ENCODE measurements at regions not wholly inside any gene's neighbourhood (a gene's known extent, or its start where the extent isn't known, plus 50 kb on each side); places are given as distances from the start of the nearest gene placed in this dataset.

DNA sequence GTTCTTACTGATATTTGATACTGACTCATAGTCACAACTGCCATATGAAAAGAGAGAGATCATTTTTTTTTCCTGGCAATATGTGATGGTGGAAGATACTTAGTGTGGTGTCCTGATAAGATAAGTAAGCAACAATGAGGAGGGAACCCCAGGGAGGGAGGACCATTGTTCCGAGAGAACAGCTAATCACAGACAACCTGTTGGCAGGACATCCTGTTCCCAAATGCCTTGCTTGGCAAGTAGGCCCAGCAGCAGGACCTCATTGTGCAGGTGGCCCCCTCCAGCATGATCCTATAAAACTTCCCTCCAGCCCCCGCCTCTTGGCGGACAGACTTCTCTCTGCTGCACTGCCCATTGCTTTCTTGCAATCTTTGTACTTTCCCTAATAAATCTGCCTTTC lies 329.4 kb upstream of the CHRM3 start:
- no peak overlapping the region for H3K27ac Mint-ChIP-seq
- H3K4me3 Mint-ChIP-seq: no peak overlapping the region
- peaks cover 17% of the 10 kb centered on the region for H3K9me3 Mint-ChIP-seq
- no peaks in the 10 kb centered on the region for H3K36me3 Mint-ChIP-seq
- DNase-seq (ENCODE audit: low spot score in 2 of 2): no peak
- no peak for ATAC-seq
- H3K4me1 Mint-ChIP-seq: no peaks in the 10 kb centered on the region

DNA sequence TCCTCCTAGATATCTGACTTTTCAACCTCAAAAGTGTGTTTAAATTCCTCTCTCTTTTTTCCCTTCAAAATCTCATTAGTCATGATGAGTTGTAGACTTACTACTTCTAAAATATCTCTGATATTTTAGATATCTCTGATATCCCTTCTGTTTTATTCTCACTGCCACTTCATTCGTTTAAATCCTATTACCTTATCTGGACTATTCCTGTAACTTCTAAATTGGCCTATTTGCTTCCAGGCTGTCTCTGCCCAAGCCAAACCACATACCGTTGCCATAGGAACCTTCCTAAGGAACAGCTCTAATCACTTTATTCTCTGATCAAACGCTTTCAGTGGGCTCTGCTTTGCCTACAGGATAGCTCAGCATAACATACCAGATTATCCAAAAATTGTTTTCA lies 333.1 kb upstream of the CHRM3 start:
- H3K36me3 Mint-ChIP-seq: no peaks in the 10 kb centered on the region
- ATAC-seq: no peak

DNA sequence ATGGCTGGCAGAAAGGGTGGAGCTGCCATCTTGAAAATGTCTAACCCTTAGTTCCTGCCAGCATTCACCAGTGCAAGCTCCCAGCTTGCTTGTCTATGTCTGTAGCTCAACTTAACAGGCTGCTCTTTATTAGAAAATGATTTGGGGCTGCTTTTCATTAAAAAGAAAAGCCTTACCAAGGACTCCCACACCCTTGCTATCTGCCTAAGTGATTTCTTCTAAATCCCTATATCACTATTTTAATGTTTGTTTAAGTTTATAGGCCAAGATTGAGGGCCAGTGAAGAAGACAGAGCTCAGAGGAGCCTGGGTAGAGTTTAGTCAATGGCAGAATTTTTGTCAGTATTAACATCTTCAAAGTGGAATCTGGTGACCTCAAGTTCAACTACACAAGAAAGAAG lies 336.8 kb upstream of the CHRM3 start:
- H3K4me1 Mint-ChIP-seq: no peaks in the 10 kb centered on the region
- no peak overlapping the region for H3K4me3 Mint-ChIP-seq
- DNase-seq (ENCODE audit: low spot score in 2 of 2): no peak
- H3K27ac Mint-ChIP-seq: no peak overlapping the region
- H3K36me3 Mint-ChIP-seq: no peaks in the 10 kb centered on the region
- ATAC-seq: no peak
- peaks cover 16% of the 10 kb centered on the region for H3K9me3 Mint-ChIP-seq

More for the DNA sequence above, 333.1 kb upstream of the CHRM3 start:
- H3K27ac Mint-ChIP-seq: no peak overlapping the region
- H3K4me1 Mint-ChIP-seq: no peaks in the 10 kb centered on the region
- H3K9me3 Mint-ChIP-seq: peaks cover 19% of the 10 kb centered on the region
- no peak overlapping the region for H3K4me3 Mint-ChIP-seq
- DNase-seq (ENCODE audit: low spot score in 2 of 2): no peak

DNA sequence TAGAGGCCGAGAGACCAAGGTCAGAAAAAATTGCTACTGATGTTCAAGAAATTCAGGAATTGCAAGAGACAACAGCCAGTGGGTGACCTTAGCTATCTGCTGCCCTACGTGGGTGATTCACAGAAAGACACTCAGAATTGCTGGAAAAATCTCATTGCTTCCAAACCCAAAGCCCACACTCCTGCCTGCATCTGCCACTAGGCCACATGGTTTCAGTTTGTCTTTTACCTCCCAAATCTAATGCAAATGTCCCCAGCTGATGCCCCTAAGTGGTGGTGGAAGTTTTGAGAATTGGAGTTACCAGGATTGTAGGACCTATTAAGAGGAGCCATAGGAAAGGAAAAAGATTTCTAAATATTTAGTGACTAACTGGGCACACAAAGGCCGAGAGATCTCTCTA lies 341.5 kb upstream of the CHRM3 start:
- Mint-ChIP-seq H3K27ac (no peak overlapping the region), H3K9me3 (peaks cover 11% of the 10 kb centered on the region), H3K4me3 (no peak overlapping the region), H3K36me3 (no peaks in the 10 kb centered on the region), H3K4me1 (no peaks in the 10 kb centered on the region)
- no peak for DNase-seq (ENCODE audit: low spot score in 2 of 2)
- ATAC-seq: no peak

DNA sequence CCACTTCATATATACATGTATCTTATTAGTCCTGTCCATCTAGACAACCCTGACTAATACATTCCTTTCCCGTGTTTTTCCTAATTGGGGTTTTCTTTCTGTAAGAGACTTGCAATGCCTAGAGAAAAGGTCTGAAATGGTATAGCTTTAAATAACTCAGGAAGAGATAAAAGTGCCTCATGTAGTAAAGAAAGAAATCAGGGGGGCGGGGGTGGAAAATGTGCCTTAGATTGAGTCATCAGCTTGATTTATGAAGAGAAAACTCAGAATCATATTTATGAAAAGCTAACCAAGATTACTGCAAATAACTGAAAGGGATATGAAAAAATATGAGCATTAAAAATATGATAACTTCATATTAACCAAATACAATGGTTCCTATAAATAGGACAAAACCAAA lies 345.8 kb upstream of the CHRM3 start:
- Mint-ChIP-seq H3K36me3 (no peaks in the 10 kb centered on the region), H3K27ac (no peak overlapping the region), H3K4me1 (no peaks in the 10 kb centered on the region), H3K9me3 (peaks cover 7% of the 10 kb centered on the region), H3K4me3 (no peak overlapping the region)
- ATAC-seq (no peak), DNase-seq (ENCODE audit: low spot score in 2 of 2) (no peak)

DNA sequence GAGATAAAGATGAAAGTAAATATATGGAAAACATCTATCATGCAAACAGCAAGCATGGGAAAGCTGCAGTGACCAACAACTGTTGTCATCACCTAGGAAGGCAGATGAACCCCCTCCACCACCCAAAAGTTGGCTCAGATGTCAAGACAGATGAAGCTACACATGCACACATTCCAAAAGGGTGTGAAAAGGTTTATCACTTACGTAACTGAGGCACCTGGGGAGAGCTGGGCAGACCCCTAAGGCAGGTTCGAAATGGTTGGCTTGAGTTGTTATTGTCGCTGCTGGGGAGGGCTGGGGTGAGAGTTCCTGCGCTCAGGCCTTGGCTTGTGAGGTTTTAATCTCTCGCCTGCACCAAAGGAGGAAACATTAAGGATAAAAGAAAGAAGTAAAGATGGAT lies 355.1 kb upstream of the CHRM3 start:
- H3K4me1 Mint-ChIP-seq: no peaks in the 10 kb centered on the region
- H3K4me3 Mint-ChIP-seq: no peak overlapping the region
- ATAC-seq (no peak), DNase-seq (ENCODE audit: low spot score in 2 of 2) (no peak)
- H3K36me3 Mint-ChIP-seq: no peaks in the 10 kb centered on the region
- H3K9me3 Mint-ChIP-seq: peaks cover 11% of the 10 kb centered on the region
- no peak overlapping the region for H3K27ac Mint-ChIP-seq

DNA sequence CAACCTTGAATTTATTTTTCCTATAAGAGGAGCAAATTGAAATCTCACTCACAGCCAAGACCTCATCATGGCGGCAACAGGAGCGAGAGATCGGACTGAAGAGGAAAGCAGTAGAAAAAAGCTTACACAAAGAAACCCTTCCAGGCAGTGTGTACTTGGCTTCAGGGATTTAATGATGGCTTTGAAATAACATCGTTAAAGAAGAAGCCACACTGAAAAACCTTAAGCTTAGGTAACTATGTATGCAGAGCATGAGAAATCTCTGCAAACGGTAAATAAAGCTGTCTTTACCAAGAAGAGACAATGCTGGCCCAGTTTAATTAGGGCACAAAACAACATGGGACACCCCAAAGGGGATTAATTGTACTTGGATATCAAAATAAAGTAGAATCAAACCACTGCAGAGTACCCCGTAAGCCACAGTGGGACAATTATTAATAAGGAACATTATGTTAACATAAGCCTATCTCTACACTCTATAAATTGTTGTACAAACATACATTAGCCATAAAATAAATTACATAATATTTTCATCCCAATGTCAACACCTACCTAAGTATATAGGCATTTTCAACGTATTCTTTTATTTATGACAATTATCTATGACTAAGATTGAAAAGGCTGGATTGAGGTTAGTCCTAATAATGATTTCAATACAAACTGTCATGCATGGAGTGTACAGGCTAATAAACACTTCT lies 360.2 kb upstream of the CHRM3 start:
- no peak for ATAC-seq
- no peaks in the 10 kb centered on the region for H3K36me3 Mint-ChIP-seq
- no peak overlapping the region for H3K4me3 Mint-ChIP-seq
- H3K4me1 Mint-ChIP-seq: no peaks in the 10 kb centered on the region
- H3K27ac Mint-ChIP-seq: no peak overlapping the region
- no peak for DNase-seq (ENCODE audit: low spot score in 2 of 2)
- H3K9me3 Mint-ChIP-seq: peaks cover 8% of the 10 kb centered on the region

DNA sequence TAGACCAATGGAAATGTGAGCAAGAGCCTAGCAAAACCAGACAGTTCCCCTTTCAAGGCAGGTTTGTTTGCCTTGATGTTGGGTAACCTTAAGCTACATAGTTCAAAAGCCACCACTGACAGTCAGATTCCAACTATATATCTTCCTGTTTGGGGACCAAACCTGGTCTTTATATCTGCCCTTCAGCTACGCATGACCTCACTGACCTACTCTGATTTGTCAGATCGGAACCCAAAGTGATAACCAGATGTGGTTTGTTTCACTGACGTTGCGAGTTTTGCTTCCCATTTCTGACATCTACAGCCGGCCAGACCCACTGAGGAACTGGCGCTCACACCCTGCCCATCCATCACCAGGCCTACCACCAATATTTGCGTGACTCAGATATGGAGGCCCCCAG lies 361.1 kb upstream of the CHRM3 start:
- Mint-ChIP-seq H3K27ac (no peak overlapping the region), H3K9me3 (peaks cover 10% of the 10 kb centered on the region), H3K4me3 (no peak overlapping the region), H3K4me1 (no peaks in the 10 kb centered on the region), H3K36me3 (no peaks in the 10 kb centered on the region)
- DNase-seq (ENCODE audit: low spot score in 2 of 2) (no peak), ATAC-seq (no peak)

DNA sequence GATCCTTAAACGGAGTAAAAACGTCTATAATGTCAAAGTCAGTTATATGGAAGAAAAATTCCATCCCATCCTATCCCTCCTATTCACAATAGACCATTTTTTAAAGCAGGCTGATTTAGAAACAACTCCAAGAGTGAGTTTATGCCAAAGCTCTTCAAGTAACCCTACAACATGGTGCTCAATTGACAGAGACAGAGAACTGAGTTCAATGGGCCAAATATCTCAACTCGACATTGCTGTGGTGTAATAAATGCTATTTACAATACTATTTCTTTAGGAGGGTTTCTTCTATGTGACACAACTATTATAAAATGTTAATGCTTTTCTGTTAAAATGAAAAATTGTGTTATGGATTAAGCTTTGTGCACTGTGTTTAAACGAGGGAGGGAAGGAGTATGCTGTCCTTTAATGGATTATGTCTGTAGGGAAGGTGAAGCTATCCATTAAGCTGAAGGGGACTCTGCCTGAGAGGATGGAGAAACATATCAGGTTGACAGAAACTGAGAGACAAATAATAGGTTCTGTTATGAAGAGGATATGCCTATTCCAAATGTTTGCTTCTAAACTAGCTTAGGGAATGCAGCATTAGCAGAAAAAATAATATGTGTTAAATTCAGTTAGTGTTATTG lies 362.5 kb upstream of the CHRM3 start:
- H3K27ac Mint-ChIP-seq: no peak overlapping the region
- no peaks in the 10 kb centered on the region for H3K4me1 Mint-ChIP-seq
- DNase-seq (ENCODE audit: low spot score in 2 of 2) (no peak), ATAC-seq (no peak)
- H3K4me3 Mint-ChIP-seq: no peak overlapping the region
- peaks cover 7% of the 10 kb centered on the region for H3K9me3 Mint-ChIP-seq
- no peaks in the 10 kb centered on the region for H3K36me3 Mint-ChIP-seq

DNA sequence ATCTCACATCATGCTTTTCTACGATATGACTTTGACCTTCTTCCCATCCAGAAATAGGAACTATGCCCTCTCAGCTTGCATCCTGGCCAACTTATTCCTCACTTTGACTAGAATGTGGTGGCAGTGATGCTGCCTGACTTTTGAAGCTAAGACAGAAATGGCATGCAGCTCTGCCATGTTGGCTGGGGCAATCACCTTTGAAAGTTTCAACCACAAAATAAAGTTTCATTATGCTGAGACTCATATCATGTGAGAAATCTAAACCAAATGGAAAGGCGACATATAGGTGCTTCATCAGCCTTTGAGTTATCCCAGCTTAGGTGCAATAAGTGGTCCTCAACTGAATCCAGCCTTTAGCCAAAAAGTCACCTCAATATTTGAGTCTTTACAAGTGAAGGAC lies 370.0 kb upstream of the CHRM3 start:
- ATAC-seq: no peak
- Mint-ChIP-seq H3K9me3 (peaks cover 9% of the 10 kb centered on the region), H3K4me3 (no peak overlapping the region), H3K4me1 (no peaks in the 10 kb centered on the region), H3K36me3 (no peaks in the 10 kb centered on the region), H3K27ac (no peak overlapping the region)
- DNase-seq (ENCODE audit: low spot score in 2 of 2): no peak

DNA sequence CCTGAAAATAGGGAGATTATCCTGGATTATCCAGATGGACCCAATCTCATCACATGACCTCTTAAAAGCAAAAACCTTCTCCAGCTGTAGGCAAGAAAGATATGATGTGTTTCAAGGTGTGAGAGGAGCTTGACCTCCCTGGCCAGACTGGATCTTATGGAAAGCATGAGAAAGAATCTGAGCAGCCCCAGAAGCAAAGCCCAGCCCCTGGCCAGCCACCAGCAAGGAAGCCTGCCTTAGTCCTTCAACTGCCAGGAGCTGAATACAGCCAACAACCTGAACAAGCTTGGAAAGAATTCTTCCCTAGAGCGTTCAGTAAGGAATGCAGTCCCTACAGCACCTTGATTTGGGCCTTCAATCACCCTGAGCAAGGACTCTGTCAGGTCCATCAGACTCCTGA lies 375.0 kb upstream of the CHRM3 start:
- Mint-ChIP-seq H3K27ac (no peak overlapping the region), H3K9me3 (peaks cover 7% of the 10 kb centered on the region), H3K36me3 (no peaks in the 10 kb centered on the region), H3K4me3 (no peak overlapping the region), H3K4me1 (no peaks in the 10 kb centered on the region)
- ATAC-seq (no peak), DNase-seq (ENCODE audit: low spot score in 2 of 2) (no peak)

DNA sequence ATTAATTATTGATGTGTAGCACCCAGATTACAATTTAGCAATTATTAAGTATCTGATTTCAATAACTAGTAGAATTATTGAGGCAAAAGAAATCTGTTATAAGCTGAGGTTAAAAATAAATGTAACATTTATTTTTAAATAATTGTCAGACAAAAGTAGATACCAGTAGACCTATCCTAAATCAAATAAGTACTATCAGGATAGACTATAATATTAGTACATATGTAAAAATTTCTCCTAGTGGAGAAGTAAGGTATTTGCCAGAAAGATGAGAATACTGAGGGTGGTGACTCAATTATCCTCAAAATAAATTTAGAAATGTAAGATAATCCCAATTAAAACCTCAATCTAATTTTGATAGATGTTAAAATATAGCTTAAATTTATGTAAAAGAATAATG lies 377.8 kb upstream of the CHRM3 start:
- H3K27ac Mint-ChIP-seq: no peak overlapping the region
- no peak for ATAC-seq
- H3K36me3 Mint-ChIP-seq: no peaks in the 10 kb centered on the region

DNA sequence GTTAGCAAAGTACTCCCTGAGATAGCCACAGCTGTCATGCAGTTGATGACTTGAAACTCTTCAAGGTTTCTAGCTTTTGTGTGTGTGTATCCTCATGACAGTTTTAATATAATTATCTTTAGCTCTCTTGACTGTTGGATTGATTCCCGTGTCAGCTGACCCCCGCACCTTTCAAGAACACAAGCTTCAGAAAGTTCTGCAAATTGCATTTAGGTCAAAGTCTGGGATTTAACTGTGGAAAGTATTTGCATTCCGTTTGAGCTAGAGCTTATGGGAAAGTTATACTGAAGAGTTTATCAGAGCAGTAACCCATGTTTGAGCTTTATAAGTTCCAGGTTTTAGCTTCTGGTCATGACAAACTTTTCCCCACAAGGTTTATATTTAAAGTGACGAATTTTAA lies 380.1 kb upstream of the CHRM3 start:
- H3K4me1 Mint-ChIP-seq: no peaks in the 10 kb centered on the region
- H3K9me3 Mint-ChIP-seq: no peaks in the 10 kb centered on the region
- no peaks in the 10 kb centered on the region for H3K36me3 Mint-ChIP-seq
- DNase-seq (ENCODE audit: low spot score in 2 of 2) (no peak), ATAC-seq (no peak)
- H3K4me3 Mint-ChIP-seq: no peak overlapping the region
- no peak overlapping the region for H3K27ac Mint-ChIP-seq

More for the DNA sequence above, 377.8 kb upstream of the CHRM3 start:
- no peak for DNase-seq (ENCODE audit: low spot score in 2 of 2)
- Mint-ChIP-seq H3K4me3 (no peak overlapping the region), H3K9me3 (peaks cover 7% of the 10 kb centered on the region), H3K4me1 (no peaks in the 10 kb centered on the region)

DNA sequence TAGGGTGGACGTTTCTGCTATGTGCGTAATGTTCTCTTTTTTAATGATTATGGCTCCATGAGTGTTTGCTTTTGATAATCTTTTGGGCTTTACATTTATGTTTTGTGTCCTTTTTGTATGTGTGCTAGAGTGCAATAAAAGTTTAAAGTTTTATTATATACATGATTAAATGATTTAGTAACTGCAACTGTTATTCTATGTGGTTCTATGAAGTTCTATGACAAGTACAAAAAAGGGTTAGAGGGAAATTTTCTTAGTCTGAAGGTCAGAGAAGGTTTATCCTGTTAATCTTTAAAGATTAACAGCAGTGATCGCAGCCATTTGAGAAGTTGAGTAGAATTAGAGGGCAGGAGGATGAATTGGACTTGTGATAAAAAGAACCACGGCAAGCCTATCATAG lies 386.4 kb upstream of the CHRM3 start:
- ATAC-seq (no peak), DNase-seq (ENCODE audit: low spot score in 2 of 2) (no peak)
- H3K9me3 Mint-ChIP-seq: peaks cover 8% of the 10 kb centered on the region
- no peaks in the 10 kb centered on the region for H3K4me1 Mint-ChIP-seq
- no peak overlapping the region for H3K4me3 Mint-ChIP-seq
- H3K27ac Mint-ChIP-seq: no peak overlapping the region
- H3K36me3 Mint-ChIP-seq: no peaks in the 10 kb centered on the region

DNA sequence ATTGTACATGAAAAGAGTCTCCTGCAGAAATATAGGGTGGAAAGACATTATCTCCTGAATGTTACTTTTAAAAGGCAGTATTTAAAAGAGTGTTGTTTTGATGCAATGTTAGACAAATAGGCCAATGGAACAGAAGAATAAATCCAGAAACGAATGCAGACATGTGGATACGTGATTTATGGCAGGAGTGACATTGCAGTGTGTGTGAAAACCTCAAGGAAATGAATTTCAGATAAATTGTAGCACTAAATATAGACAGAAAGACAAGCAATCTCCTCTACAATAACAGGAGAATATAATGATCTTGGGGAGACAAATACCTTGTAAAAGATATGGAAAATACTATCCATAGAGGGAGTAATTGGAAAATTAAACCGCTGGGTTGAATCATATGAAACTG lies 387.8 kb upstream of the CHRM3 start:
- H3K4me1 Mint-ChIP-seq: no peaks in the 10 kb centered on the region
- H3K36me3 Mint-ChIP-seq: no peaks in the 10 kb centered on the region
- no peak overlapping the region for H3K4me3 Mint-ChIP-seq
- no peak overlapping the region for H3K27ac Mint-ChIP-seq
- DNase-seq (ENCODE audit: low spot score in 2 of 2) (no peak), ATAC-seq (no peak)
- H3K9me3 Mint-ChIP-seq: peaks cover 8% of the 10 kb centered on the region

DNA sequence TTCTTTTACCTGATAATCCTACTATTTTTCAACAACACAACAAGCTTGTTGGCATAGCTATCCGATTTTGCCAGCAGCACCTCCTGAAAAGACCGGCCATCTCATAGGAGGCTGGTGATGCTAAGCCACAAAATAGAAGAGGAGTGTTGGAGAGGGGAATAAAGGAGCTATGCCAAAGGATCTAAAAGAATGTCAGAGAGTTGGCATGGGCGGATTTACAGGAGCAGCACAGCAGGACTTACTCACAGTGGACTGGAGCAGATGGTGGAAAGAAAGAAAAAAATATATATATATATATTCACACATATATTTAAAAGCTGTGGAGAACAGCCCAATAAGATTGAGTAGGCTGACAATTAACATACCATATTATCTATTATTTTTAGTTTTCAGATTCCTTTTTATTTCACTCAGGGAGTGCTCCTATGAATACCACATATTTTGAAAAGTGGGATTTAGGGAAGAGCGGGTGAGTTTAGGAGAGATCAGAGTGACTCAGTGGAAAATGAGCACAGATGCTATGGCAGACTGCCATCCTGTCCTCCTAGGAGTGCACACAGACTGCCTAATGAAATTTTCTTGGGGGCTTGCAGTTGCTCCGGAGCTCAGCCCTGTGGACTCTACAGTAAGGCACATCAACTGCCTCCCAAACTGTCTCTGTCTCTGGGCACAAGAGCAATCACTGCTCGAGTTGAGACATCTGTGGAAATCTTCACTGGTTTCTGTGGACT lies 394.4 kb upstream of the CHRM3 start:
- H3K36me3 Mint-ChIP-seq: no peaks in the 10 kb centered on the region
- no peaks in the 10 kb centered on the region for H3K4me1 Mint-ChIP-seq
- H3K9me3 Mint-ChIP-seq: peaks cover 3% of the 10 kb centered on the region
- H3K4me3 Mint-ChIP-seq: no peak overlapping the region
- no peak overlapping the region for H3K27ac Mint-ChIP-seq
- ATAC-seq: no peak
- DNase-seq (ENCODE audit: low spot score in 2 of 2): no peak

Measured in stimulated activated effector memory CD8-positive, alpha-beta T cell treated with anti-CD3 and anti-CD28 coated beads, Interleukin-12 subunit alpha, Interleukin-12 subunit beta, amount 100 ng/mL, for 72 hours (primary cell).